Endothelial cell of umbilical vein (primary cell): ENCODE measurements at regions not wholly inside any gene's neighbourhood (a gene's known extent, or its start where the extent isn't known, plus 50 kb on each side); places are given as distances from the start of the nearest gene placed in this dataset.

Experiments used
- BruUV-seq: library from RNA; stranded (reverse); fragments of 400-500 nt; replicated peaks from 2 replicates; lab custom pipeline; 2021; lab: Mats Ljungman, UMichigan
- CTCF ChIA-PET: fragments of 300-600, 350-600 bp; sonication (Branson Sonifier 250); formaldehyde crosslinking; loops from one replicate; lab custom pipeline; 2021; ENCODE audit warnings: antibody characterized with exemption, inconsistent platforms; lab: Charles Lee
- POLR2A ChIA-PET: fragments of 300-600, 350-600 bp; sonication (Branson Sonifier 250); formaldehyde crosslinking; loops from one replicate; lab custom pipeline; 2021; ENCODE audit warnings: antibody characterized with exemption, inconsistent platforms; lab: Charles Lee
- DNase-seq: peaks from one replicate; pipeline ENCODE4 v3.0.0-alpha.2; 2011; ENCODE audit warnings: low read depth, low spot score
- FAIRE-seq: peaks from 2 replicates; lab custom pipeline; 2011; peaks lifted over from hg19 to GRCh38; lab: Jason Lieb, UNC
- H2AFZ ChIP-seq: 2 replicates; pipeline ENCODE4 v1.6.0; 2012; ENCODE audit warnings: low read depth, low read length, control low read depth, inconsistent platforms
- H3K27ac ChIP-seq: 2 replicates; pipeline ENCODE4 v1.5.1; 2011; ENCODE audit warnings: low read depth, mild to moderate bottlenecking, control low read depth, low read length, moderate library complexity; ENCODE audit not compliant: insufficient read depth
- H3K27me3 ChIP-seq, 2 experiments: 2 replicates each; pipeline versions ENCODE4 v1.6.0 to v1.6.1; 2011; ENCODE audit warnings: low read length in 2 of 2, mixed read lengths in 1 of 2; ENCODE audit not compliant: control insufficient read depth in 2 of 2, insufficient read depth in 2 of 2
- H3K36me3 ChIP-seq, 2 experiments: 2 replicates in 1 of 2; 3 replicates in 1 of 2; pipeline ENCODE4 v1.5.1; 2011; ENCODE audit warnings: low read length in 2 of 2, mild to moderate bottlenecking in 1 of 2, moderate library complexity in 1 of 2; ENCODE audit not compliant: control insufficient read depth in 2 of 2, insufficient read depth in 2 of 2; ENCODE audit errors: extremely low read depth in 1 of 2
- H3K4me1 ChIP-seq: 3 replicates; pipeline ENCODE4 v1.5.1; 2011; ENCODE audit warnings: mild to moderate bottlenecking, low read length; ENCODE audit not compliant: control insufficient read depth, insufficient read depth; ENCODE audit errors: extremely low read depth
- H3K4me2 ChIP-seq: 2 replicates; pipeline ENCODE4 v1.6.1; 2011; ENCODE audit warnings: low read length, control low read depth, mixed read lengths; ENCODE audit not compliant: insufficient read depth
- H3K4me3 ChIP-seq, 3 experiments: fragments of 200-600 bp in 1 of 3; sonication (generic), shearing (Covaris generic) in 1 of 3; replicated peaks in 1 of 3; 2 replicates each; pipeline ENCODE4 v1.5.1; 2011 to 2016; ENCODE audit warnings: control low read depth in 3 of 3, low read length in 3 of 3, mild to moderate bottlenecking in 2 of 3, inconsistent platforms in 1 of 3, low read depth in 1 of 3, moderate library complexity in 1 of 3; ENCODE audit not compliant: insufficient read depth in 1 of 3
- H3K79me2 ChIP-seq: 2 replicates; pipeline ENCODE4 v1.6.0; 2012; ENCODE audit warnings: low read length, inconsistent platforms; ENCODE audit not compliant: control insufficient read depth, insufficient read depth
- H3K9ac ChIP-seq: replicated peaks from 2 replicates; pipeline ENCODE3; 2011; ENCODE audit warnings: low read length, control low read depth; ENCODE audit not compliant: insufficient read depth; ENCODE audit errors: extremely low read depth
- H3K9me1 ChIP-seq: replicated peaks from 3 replicates; pipeline ENCODE4 v1.6.0; 2011; ENCODE audit warnings: mild to moderate bottlenecking, low read length; ENCODE audit not compliant: control insufficient read depth, insufficient read depth; ENCODE audit errors: extremely low read depth
- H3K9me3 ChIP-seq: replicated peaks from 2 replicates; pipeline ENCODE4 v1.5.1; 2012; ENCODE audit warnings: low read length, inconsistent platforms; ENCODE audit not compliant: control insufficient read depth, insufficient read depth
- H4K20me1 ChIP-seq: replicated peaks from 2 replicates; pipeline ENCODE3; 2011; ENCODE audit warnings: mild to moderate bottlenecking, low read length; ENCODE audit not compliant: control insufficient read depth, insufficient read depth; ENCODE audit errors: extremely low read depth
- FOS ChIP-seq: IDR thresholded peaks from 2 replicates; pipeline ENCODE4 v1.6.1; 2011; ENCODE audit warnings: mild to moderate bottlenecking, low read length, moderate library complexity, borderline replicate concordance; ENCODE audit not compliant: insufficient read depth
- JUN ChIP-seq: IDR thresholded peaks from 2 replicates; pipeline ENCODE4 v1.6.1; 2011; ENCODE audit warnings: borderline replicate concordance, low read depth; ENCODE audit not compliant: insufficient read length, insufficient read depth
- MYC ChIP-seq: IDR thresholded peaks from one replicate; pipeline ENCODE4 v1.6.1; 2011; ENCODE audit warnings: mild to moderate bottlenecking, low read depth, low read length
- POLR2AphosphoS5 ChIP-seq: IDR thresholded peaks from 2 replicates; pipeline ENCODE4 v1.6.1; 2012; ENCODE audit warnings: low read depth, mild to moderate bottlenecking, control low read depth, low read length, moderate library complexity; ENCODE audit not compliant: insufficient read depth
- dilution Hi-C: fragments of 300-500 bp; cut with MboI; formaldehyde crosslinking; loops from one replicate; pipeline ENCODE4 v1.15.0; 2019; ENCODE audit warnings: low sequenced_read_pairs; ENCODE audit not compliant: extremely low pct_ligation_motif_present
- intact Hi-C: fragments of 100-400 bp; cut with micrococcal nuclease; formaldehyde crosslinking; loops from one replicate; pipeline ENCODE4 v1.10.0; 2022

GRCh38 chr3:106628407-106628806, 748.8 kb upstream of the CCDC54 start:
- no peaks in the 10 kb centered on the region for H3K27me3 ChIP-seq
- peaks cover 15% of the 10 kb centered on the region for H3K4me1 ChIP-seq
- no peaks in the 10 kb centered on the region for H3K9me1 ChIP-seq
- no peak overlapping the region for H3K4me3 ChIP-seq
- BruUV-seq, result no TSS peak
- peak overlapping the region; percentile 32 for H2AFZ ChIP-seq
- no peaks in the 10 kb centered on the region for H3K79me2 ChIP-seq
- FAIRE-seq (peak; percentile 73), DNase-seq (peak; percentile 82)
- POLR2A ChIA-PET, result no interaction called here
- H3K4me2 ChIP-seq, result no peak overlapping the region
- H3K36me3 ChIP-seq, result no peaks in the 10 kb centered on the region
- CTCF ChIA-PET, result interaction anchor here (0.6 to 1.9 kb wide), 5 partner anchors 10 to 437 kb away, joined by 3 to 7 read pairs (median 4); no protein-coding TSS in a partner anchor
- intact Hi-C loops (loop anchor here (2.0 to 5.0 kb wide), 2 partner anchors 234 to 436 kb away; no protein-coding TSS in a partner anchor), dilution Hi-C loops (no loop called here)
- TF ChIP-seq FOS, result peak; percentile 69
- TF ChIP-seq JUN, result peak; percentile 41
- no peak for TF ChIP-seq MYC
- TF ChIP-seq POLR2AphosphoS5, result peak; percentile 32
- H3K27ac ChIP-seq, result peak overlapping the region; percentile 22
- H4K20me1 ChIP-seq, result no peaks in the 10 kb centered on the region
- H3K9me3 ChIP-seq, result no peaks in the 10 kb centered on the region
- no peak overlapping the region for H3K9ac ChIP-seq

DNA sequence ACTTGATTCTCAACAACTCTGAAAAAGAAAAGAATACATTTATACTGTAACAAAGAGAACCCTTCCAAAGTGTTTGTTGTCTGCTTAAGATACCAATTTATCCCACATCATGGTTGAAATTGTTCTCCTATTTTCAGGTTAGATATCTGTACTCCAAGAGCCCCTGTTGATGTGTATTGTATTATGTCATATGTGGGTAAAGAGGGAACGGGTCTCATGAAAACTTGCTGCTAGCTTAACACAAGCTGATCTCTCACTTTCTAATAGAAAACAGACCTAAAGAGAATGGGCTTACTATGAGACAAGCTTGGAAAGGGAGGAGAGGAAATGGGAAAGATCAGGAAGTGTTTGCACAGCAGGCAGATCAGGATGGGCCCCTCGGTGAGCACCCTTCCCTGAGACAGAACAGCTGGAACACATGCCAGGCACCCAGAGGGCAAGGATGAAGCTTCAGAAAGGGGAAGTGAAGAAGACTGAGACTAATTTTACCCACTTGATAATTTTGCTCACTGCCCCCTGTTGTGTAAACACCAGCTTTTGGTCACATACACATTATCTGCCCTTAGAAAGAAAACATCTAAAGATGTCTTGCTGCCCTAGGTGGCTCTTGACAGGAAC, 747.9 kb upstream of the CCDC54 start:
- peak; percentile 9 for DNase-seq
- dilution Hi-C loops, result no loop called here
- POLR2A ChIA-PET, result no interaction called here

More for the DNA sequence above, 747.9 kb upstream of the CCDC54 start:
- Histone ChIP-seq H2AFZ (peak overlapping the region; percentile 59), H3K36me3 (no peaks in the 10 kb centered on the region), H3K9me3 (no peaks in the 10 kb centered on the region), H4K20me1 (no peaks in the 10 kb centered on the region), H3K4me2 (no peak overlapping the region), H3K4me3 (no peak overlapping the region), H3K4me1 (peaks cover 15% of the 10 kb centered on the region), H3K27me3 (no peaks in the 10 kb centered on the region), H3K27ac (no peak overlapping the region), H3K9ac (no peak overlapping the region), H3K79me2 (no peaks in the 10 kb centered on the region), H3K9me1 (no peaks in the 10 kb centered on the region)
- TF ChIP-seq FOS, result no peak
- no TSS peak for BruUV-seq
- CTCF ChIA-PET, result interaction anchor here (1.1 to 1.9 kb wide), 4 partner anchors 19 to 436 kb away, joined by 3 to 7 read pairs (median 5); no protein-coding TSS in a partner anchor
- intact Hi-C loops, result loop anchor here (2.0 to 5.0 kb wide), 2 partner anchors 233 to 435 kb away; no protein-coding TSS in a partner anchor
- FAIRE-seq, result no peak
